GM20000 (cell line): ENCODE measurements at regions not wholly inside any gene's neighbourhood (a gene's known extent, or its start where the extent isn't known, plus 50 kb on each side); places are given as distances from the start of the nearest gene placed in this dataset.

Experiments
- DNase-seq: peaks from one replicate; pipeline ENCODE4 v3.0.0; 2012; ENCODE audit warnings: low spot score
- CTCF ChIP-seq: IDR thresholded peaks from 2 replicates; pipeline ENCODE4 v1.5.1; 2012; ENCODE audit warnings: mild to moderate bottlenecking, control low read depth; ENCODE audit errors: extremely low read depth, missing control alignments

GRCh38 chr2:129369437-129369836, 610.0 kb upstream of the RAB6C start:
- TF ChIP-seq CTCF: no peak
- peak; percentile 30 for DNase-seq

- no peak for DNase-seq
- TF ChIP-seq CTCF: no peak
These were observed 605.0 kb upstream of the RAB6C start for GRCh38 chr2:129374452-129374851.

- no peak for TF ChIP-seq CTCF
These were observed 603.6 kb upstream of the RAB6C start for GRCh38 chr2:129375632-129376425.

GRCh38 chr2:129376426-129377077, 602.9 kb upstream of the RAB6C start:
- no peak for DNase-seq

More at GRCh38 chr2:129375632-129376425, 603.6 kb upstream of the RAB6C start:
- no peak for DNase-seq

GRCh38 chr2:129377078-129377469, 602.4 kb upstream of the RAB6C start:
- DNase-seq: no peak
- TF ChIP-seq CTCF: no peak

More at GRCh38 chr2:129376426-129377077, 602.9 kb upstream of the RAB6C start:
- no peak for TF ChIP-seq CTCF

- DNase-seq: no peak
- no peak for TF ChIP-seq CTCF
These were observed 601.3 kb upstream of the RAB6C start for GRCh38 chr2:129378186-129378585.

- DNase-seq: no peak
- no peak for TF ChIP-seq CTCF
These were observed 600.1 kb upstream of the RAB6C start for GRCh38 chr2:129379411-129379810.
